Right ventricle myocardium inferior (tissue), 1 donor: ENCODE measurements at regions not wholly inside any gene's neighbourhood (a gene's known extent, or its start where the extent isn't known, plus 50 kb on each side); places are given as distances from the start of the nearest gene placed in this dataset.
A peak's percentile ranks its signal among the peaks of the same experiment; 100 is the strongest.
"Not testable (repeated sequence)": the region's sequence is repeated elsewhere in the genome, so short reads cannot be mapped to it uniquely, and the experiment has no call there.

ENCODE experiments used
- ATAC-seq: fragments of 200-7000 bp; cut with Tn5 transposase; one replicate; pipeline ENCODE4 v1.9.1; 2020; ENCODE audit warnings: mild to moderate bottlenecking, moderate library complexity
- DNase-seq: peaks from one replicate; pipeline ENCODE4 v3.0.0; 2021; ENCODE audit errors: missing footprints
- intact Hi-C: fragments of 100-400 bp; cut with DNase I; formaldehyde crosslinking; loops from one replicate; pipeline ENCODE4 v1.11.0; 2022
- donor health status: DM: no; HTN: yes; CAD: no; lungs with severe emphysema.

DNA sequence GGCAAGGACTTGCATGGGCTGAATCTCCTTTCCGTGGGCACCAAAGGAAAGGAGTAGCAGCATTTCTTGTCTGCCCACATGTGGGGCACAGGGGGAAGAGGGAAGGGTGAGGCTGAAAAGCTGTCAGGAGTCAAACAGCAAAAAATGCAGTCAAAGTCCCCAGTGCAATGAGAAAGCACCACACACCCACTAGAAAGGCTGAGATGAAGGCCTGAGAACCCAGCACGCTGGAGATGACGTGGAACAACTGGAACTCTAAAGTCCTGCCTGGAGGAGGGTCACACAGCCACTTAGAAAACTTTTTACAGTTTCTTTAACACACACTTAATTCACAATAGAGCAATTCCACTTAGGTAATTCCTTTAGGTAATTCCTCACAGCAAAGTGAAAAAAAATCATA, 94.6 kb upstream of the IGFBPL1 start:
- no peak for ATAC-seq
- no peak for DNase-seq
- intact Hi-C loops = no loop called here

- ATAC-seq, DNase-seq, intact Hi-C loops: not testable (repeated sequence)
Observed at GRCh38 chr9:38516273-38516672, 92.0 kb upstream of the IGFBPL1 start.

DNA sequence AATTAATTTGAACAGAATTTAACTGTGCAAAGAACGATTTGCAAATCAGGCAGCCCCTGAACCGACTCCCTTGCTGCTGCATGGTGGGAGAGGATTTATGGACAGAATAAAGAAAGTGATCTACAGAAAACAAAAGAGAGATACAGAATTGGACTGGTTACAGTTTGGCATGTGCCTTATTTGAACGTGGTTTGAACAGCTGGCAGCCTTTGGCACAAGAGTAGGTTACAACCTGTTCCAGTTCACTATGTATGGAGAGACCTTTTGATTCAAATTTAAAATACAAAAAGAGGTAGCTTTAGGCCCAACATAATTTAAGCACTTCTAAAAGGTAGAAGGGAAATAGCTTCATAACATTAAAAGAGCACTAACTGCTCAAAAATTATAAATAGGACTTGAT, 90.8 kb upstream of the IGFBPL1 start:
- intact Hi-C loops, ATAC-seq, DNase-seq: not testable (repeated sequence)

GRCh38 chr9:38510340-38510739, 86.1 kb upstream of the IGFBPL1 start:
- ATAC-seq, DNase-seq, intact Hi-C loops: not testable (repeated sequence)

DNA sequence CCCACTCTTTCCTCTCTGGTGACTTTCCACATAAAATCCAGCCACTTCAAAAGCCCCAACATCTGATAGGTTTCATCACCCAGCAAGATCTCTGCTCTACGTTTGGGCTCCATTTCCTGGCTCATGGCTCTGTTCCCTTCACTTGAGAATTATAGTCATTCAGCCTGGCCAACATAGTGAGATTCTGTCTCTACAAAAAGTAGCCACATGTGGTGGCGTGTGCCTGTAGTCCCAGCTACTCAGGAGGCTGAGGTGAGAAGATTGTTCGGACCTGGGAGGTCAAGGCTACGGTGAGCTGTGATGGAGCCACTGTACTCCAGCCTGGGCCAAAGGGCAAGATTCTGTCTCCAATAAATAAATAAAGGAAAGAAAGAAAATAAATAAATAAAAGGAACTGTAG, 83.3 kb upstream of the IGFBPL1 start:
- intact Hi-C loops = no loop called here

DNA sequence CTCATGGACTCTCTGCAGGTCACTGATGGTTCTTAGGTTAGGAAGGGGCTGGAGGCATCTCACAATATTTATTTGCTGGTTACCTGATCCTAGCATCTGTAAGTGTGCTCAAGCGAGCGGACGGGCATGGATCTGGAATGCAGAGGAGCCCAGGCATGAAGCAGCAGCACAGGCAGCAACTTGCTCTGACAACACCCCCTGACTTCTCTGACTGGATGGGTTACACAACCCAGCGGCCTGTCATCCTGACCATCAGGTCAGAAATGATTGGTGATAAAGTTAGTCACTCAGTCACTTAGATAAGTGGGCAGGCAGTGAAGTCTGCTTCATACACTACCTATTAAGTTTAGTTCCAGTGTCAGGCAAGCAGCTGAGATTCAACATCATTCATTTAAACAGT, 75.9 kb upstream of the IGFBPL1 start:
- intact Hi-C loops = not testable (repeated sequence)

More for the DNA sequence above, 83.3 kb upstream of the IGFBPL1 start:
- no peak for DNase-seq
- ATAC-seq = no peak

DNA sequence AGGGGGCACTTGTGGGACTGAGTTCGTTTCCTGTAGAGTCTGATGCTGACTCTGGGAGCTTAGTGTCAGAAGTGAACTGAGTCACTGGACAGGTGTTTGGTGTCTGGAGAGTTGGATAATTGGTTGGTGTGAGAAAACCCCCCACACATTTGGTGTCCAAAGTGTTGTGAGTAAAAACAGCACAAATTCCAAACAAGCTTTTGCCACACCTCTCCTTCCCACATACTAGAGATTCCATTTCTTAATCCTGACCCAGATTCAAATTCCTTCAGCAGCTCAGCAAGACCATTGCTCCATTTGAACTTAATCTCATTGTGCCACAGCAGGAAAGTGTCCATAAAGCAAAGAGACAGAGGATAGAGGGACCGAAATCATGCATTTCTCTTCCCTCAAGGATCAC, 74.3 kb upstream of the IGFBPL1 start:
- ATAC-seq, intact Hi-C loops, DNase-seq: not testable (repeated sequence)

More for the DNA sequence above, 75.9 kb upstream of the IGFBPL1 start:
- ATAC-seq, DNase-seq: not testable (repeated sequence)

DNA sequence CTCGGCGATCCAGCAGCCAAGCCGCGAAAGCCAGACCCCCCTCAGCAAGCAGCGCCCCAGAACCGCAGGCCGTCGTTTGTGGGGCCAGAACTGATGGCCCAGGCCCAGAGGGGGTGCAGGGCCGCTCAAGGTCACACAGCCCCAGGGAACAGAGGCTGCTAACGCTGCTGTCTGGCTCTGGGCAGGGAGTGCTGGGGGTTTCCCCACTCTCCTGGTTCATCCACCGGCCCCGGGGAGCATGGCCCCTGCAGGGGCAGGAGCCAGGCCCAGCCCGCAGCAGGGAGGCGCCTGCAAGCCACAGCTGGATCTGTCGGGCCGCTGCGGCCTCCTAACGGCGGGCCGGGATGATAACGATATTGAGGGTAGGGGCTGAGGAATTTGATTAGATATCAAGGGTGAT, 64.8 kb upstream of the IGFBPL1 start:
- no peak for ATAC-seq
- intact Hi-C loops = no loop called here
- no peak for DNase-seq

DNA sequence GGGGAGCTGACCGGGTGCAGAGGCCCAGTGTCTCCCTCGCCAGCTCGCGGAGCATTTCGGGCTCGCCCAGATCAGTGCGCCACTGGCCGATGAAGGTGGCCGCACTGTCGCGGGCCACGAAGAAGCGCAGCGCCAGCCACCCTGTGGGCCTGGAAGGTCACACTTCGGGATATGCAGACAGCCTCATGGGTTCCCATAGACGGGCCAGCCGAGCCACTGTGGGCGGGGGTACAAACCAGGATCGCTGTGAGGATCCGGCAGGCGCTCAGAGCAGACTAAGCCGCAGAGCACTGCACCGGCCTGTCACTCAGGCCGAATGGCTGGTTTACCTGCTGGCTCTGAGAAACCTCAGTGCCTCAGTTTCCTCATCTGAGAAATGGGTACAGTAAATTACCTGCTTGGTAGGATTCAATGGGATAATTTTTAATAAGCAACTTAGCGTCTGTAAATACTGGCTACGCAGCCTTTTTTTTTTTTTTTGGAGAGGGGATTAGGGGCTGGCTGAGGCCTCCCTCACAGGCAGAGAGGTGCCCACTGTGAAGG, 64.0 kb upstream of the IGFBPL1 start:
- DNase-seq = no peak
- intact Hi-C loops = no loop called here
- ATAC-seq = no peak

DNA sequence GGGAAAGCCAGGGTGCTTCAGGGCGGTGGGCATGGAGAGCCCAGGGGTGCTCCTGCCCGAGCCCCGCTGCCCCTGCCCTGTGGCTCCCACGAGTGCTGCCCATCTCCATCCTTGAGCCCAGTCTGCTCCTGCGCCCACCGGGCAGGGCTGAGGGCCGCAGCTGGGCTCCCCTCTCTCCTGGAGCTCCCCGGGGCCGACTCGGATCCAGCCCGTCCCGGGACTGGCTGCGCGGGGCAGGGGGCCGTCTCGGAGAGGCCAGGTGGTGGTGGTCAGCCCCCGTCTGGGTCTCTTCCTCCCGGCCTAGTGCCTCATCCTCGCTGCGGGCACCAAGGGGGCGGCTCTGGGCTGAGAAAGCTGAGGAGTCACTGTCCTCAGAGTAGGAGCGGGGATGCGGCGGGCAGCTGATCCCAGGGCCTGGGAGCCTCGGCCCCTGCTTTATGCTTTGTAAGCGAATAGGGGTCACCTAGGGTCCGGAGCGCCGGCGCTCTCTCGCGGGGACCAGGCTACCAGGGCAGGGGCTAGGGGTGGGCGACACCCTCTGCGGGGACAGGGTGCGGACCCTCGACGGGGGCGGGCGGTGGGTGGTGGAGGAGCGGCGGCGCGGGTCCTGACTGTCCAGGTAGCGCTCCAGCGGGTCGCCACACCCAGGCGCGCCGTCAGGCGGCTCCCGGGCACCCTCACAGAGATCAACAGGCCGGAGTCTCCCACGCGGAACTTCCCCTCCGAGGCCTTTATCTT, 63.3 kb upstream of the IGFBPL1 start:
- peak; percentile 20 for ATAC-seq

DNA sequence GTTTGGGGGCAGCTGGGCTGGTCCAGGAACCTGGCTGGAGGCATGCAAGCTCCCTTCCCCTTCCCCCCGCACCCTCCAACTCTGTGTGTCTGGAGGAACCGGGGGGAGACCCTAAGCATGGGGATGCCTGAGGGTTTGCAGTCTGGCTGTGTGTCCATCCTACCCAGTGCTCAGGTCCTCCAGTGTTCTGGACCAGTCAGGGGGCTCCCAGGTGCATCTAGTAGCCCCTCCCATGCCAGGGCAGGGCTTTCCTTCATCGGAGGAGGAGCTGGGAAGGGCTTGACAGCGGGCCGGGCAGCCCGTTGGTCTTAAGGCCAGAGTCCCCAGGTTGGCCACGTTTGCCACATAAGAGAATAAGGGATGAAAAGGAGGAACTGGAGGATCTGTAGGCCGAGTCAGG, 62.6 kb upstream of the IGFBPL1 start:
- intact Hi-C loops = no loop called here
- DNase-seq (no peak), ATAC-seq (no peak)

More for the DNA sequence above, 63.3 kb upstream of the IGFBPL1 start:
- intact Hi-C loops, DNase-seq: not testable (repeated sequence)

DNA sequence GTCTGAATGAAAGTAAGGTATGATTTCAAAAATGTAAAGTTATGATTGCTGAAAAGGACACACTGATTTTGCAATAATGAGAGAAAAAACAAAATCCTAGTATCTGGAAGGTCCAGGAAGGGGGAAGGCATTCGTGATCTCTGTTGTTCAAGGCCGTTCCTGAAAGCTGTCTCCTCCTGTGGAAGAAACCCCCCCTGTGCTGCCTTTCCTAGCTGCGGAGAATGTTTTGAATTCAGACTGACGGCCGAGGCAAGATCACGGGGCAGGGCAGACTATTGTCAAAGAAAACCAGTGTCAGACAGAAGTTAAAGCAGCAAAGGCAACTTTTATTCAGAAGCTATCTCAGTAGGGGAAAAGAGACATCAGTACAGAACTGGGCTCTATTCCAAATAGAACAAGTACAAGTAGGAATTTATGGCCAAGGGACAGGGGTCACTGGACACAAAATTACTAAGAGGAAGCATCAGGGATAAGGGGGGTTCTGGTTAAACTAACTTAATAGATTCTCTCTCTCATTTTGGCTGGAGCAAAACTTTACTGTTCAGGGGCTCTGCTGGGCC, 61.9 kb upstream of the IGFBPL1 start:
- intact Hi-C loops = no loop called here
- DNase-seq (no peak), ATAC-seq (no peak)

DNA sequence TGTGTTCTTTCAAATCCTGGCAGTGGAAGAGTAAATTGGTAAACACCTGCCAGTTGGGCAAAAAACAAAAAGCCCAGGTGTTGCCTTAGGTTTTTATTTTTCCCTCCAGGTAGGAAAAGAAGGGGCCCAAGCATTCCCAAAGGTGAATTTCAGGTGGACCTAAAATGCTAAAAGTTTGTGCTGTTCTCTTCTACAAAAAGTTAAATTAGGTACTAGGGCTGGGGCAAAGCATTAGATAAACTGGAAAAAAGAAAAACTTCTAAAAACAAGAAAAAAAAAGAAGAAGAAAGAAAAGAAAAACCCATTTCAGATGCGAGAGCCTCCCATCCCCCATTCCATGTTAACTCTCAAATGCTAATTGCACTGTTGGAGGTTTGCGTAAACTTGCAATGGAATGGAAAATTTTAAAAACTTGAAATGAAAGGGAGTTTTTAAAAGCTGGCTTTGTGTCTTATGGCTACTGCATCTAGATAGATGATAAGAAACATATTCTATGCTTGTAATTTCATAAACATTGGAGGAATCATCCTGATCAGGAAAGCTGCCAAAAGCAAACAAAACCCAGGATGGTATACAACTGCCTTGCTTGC, 59.9 kb upstream of the IGFBPL1 start:
- DNase-seq, ATAC-seq, intact Hi-C loops: not testable (repeated sequence)

DNA sequence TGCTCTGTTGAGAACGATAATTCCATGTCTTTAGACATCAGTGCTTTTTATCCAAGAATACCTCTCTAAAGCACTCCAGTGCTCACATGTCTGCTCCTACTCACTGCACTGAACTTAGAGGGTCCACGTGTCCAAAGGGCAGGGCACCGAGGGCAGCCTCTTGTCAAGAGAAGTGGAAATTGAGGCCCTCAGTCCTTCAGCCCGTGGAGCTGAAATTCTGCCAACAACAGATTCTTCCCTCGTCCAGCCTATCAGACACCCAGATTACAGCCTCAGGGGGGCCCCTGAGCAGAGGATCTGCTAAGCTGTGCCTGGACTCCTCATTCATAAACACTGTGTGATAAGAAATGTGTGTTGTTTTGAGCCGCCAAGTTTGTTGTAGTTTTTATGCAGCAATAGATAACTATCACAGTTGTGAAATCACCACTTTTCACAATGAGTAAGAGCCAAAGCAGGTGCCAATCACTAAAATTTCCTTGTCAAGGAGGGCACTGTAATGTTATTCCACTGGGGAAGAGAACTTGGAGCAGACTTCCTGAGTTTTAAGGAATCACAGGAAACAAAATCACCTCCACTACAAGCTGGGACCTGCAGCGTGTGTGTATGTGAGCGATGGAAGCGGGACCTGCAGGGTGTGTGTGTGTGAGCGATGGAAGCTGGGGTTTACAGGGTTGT, 58.8 kb upstream of the IGFBPL1 start:
- ATAC-seq (no peak), DNase-seq (no peak)
- intact Hi-C loops = no loop called here

DNA sequence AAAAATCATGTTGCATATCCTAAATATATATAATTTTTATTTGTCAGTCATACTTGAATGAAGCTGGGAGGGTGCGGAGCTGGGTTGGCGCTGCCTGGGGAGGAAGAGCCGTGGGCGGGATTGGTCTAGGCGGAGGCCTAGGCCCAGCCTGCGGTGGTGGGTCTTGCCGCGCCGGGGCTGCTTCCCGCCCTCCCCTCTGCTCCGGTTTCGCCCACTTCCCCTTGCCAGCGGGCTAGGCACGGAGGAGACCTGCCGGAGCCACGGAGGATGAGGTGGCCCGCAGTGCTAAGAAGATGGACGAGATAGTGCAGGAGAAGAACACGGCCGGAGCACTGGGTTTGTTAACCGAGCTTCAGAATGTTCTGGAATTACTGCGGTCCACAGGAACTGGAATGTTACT, 54.0 kb upstream of the IGFBPL1 start:
- no peak for DNase-seq

GRCh38 chr9:38474476-38474875, 50.2 kb upstream of the IGFBPL1 start:
- ATAC-seq, intact Hi-C loops: not testable (repeated sequence)

More for the DNA sequence above, 54.0 kb upstream of the IGFBPL1 start:
- intact Hi-C loops = no loop called here
- ATAC-seq = no peak

More at GRCh38 chr9:38474476-38474875, 50.2 kb upstream of the IGFBPL1 start:
- DNase-seq = not testable (repeated sequence)
